ENCODE measurements at regions not wholly inside any gene's neighbourhood (a gene's known extent, or its start where the extent isn't known, plus 50 kb on each side); places are given as distances from the start of the nearest gene placed in this dataset.
"Not testable (repeated sequence)": the region's sequence is repeated elsewhere in the genome, so short reads cannot be mapped to it uniquely, and the experiment has no call there.

- no peak overlapping the region for H3K4me3 ChIP-seq (ENCODE audit: control insufficient read depth in 2 of 3, extremely low read depth in 1 of 3, insufficient read depth in 2 of 3, low read depth in 1 of 3, low read length in 3 of 3)
- H3K4me1 ChIP-seq (ENCODE audit: control insufficient read depth, extremely low read depth, insufficient read depth, low read length) = no peaks in the 10 kb centered on the region
- no peaks in the 10 kb centered on the region for H3K9me1 ChIP-seq (ENCODE audit: control insufficient read depth, extremely low read depth, insufficient read depth, low read length)
- H3K27ac ChIP-seq (ENCODE audit: control insufficient read depth, insufficient read depth, low read length) = no peak overlapping the region
- no peak overlapping the region for H3K9ac ChIP-seq (ENCODE audit: control insufficient read depth, extremely low read depth, insufficient read depth, low read length)
- H2AFZ ChIP-seq (ENCODE audit: control insufficient read depth, low read length) = no peak overlapping the region
- no peaks in the 10 kb centered on the region for H3K79me2 ChIP-seq (ENCODE audit: control insufficient read depth, insufficient read depth, low read length)
- DNase-seq (ENCODE audit: low read depth, low spot score) (no peak), FAIRE-seq (no peak)
- no peaks in the 10 kb centered on the region for H3K9me3 ChIP-seq (ENCODE audit: control insufficient read depth, low read depth, low read length)
- no peaks in the 10 kb centered on the region for H3K27me3 ChIP-seq (ENCODE audit: control insufficient read depth, extremely low read depth, insufficient read depth, low read length)
- dilution Hi-C loops (cut with MboI; ENCODE audit: extremely low pct_ligation_motif_present, low sequenced_read_pairs) = no loop called here
- H3K4me2 ChIP-seq (ENCODE audit: control insufficient read depth, extremely low read depth, insufficient read depth, low read depth, low read length) = no peak overlapping the region
- TF ChIP-seq CTCF (optimal IDR thresholded peaks at IDR 0.05 in 1 of 3, IDR thresholded peaks at IDR 0.05 in 1 of 3, conservative IDR thresholded peaks at IDR 0.05 in 1 of 3; ENCODE audit: extremely low read depth in 1 of 3, insufficient read depth in 2 of 3, low read length in 3 of 3) (no peak), EZH2 (IDR thresholded peaks at IDR 0.05; ENCODE audit: low read length) (no peak)
- H4K20me1 ChIP-seq (ENCODE audit: control insufficient read depth, extremely low read depth, insufficient read depth, low read length) = no peaks in the 10 kb centered on the region
- H3K36me3 ChIP-seq (ENCODE audit: control insufficient read depth in 2 of 2, extremely low read depth in 1 of 2, insufficient read depth in 2 of 2, low read length in 2 of 2) = no peaks in the 10 kb centered on the region
These were observed 174.4 kb upstream of the SPIN4 start for GRCh38 chrX:63525491-63525890.

DNA sequence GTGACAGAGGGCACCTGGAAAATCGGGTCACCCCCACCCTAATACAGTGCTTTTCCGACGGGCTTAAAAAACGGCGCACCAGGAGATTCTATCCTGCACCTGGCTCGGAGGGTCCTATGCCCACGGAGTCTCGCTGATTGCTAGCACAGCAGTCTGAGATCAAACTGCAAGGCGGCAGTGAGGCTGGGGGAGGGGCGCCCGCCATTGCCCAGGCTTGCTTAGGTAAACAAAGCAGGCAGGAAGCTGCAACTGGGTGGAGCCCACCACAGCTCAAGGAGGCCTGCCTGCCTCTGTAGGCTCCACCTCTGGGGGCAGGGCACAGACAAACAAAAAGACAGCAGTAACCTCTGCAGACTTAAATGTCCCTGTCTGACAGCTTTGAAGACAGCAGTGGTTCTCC is 168.2 kb upstream of the SPIN4 start:
- H3K36me3 ChIP-seq (ENCODE audit: control insufficient read depth in 2 of 2, extremely low read depth in 1 of 2, insufficient read depth in 2 of 2, low read length in 2 of 2); H3K4me3 ChIP-seq (ENCODE audit: control insufficient read depth in 2 of 3, extremely low read depth in 1 of 3, insufficient read depth in 2 of 3, low read depth in 1 of 3, low read length in 3 of 3); dilution Hi-C loops (cut with MboI; ENCODE audit: extremely low pct_ligation_motif_present, low sequenced_read_pairs); H3K9me1 ChIP-seq (ENCODE audit: control insufficient read depth, extremely low read depth, insufficient read depth, low read length); H3K4me2 ChIP-seq (ENCODE audit: control insufficient read depth, extremely low read depth, insufficient read depth, low read depth, low read length); H3K27ac ChIP-seq (ENCODE audit: control insufficient read depth, insufficient read depth, low read length); H3K27me3 ChIP-seq (ENCODE audit: control insufficient read depth, extremely low read depth, insufficient read depth, low read length); FAIRE-seq; DNase-seq (ENCODE audit: low read depth, low spot score); H3K4me1 ChIP-seq (ENCODE audit: control insufficient read depth, extremely low read depth, insufficient read depth, low read length); H3K79me2 ChIP-seq (ENCODE audit: control insufficient read depth, insufficient read depth, low read length); H3K9me3 ChIP-seq (ENCODE audit: control insufficient read depth, low read depth, low read length); H4K20me1 ChIP-seq (ENCODE audit: control insufficient read depth, extremely low read depth, insufficient read depth, low read length); H2AFZ ChIP-seq (ENCODE audit: control insufficient read depth, low read length); H3K9ac ChIP-seq (ENCODE audit: control insufficient read depth, extremely low read depth, insufficient read depth, low read length): not testable (repeated sequence)

- H3K27me3 ChIP-seq (ENCODE audit: control insufficient read depth, extremely low read depth, insufficient read depth, low read length) = no peaks in the 10 kb centered on the region
- no peak overlapping the region for H2AFZ ChIP-seq (ENCODE audit: control insufficient read depth, low read length)
- no peak overlapping the region for H3K4me3 ChIP-seq (ENCODE audit: control insufficient read depth in 2 of 3, extremely low read depth in 1 of 3, insufficient read depth in 2 of 3, low read depth in 1 of 3, low read length in 3 of 3)
- H4K20me1 ChIP-seq (ENCODE audit: control insufficient read depth, extremely low read depth, insufficient read depth, low read length) = no peaks in the 10 kb centered on the region
- no peaks in the 10 kb centered on the region for H3K79me2 ChIP-seq (ENCODE audit: control insufficient read depth, insufficient read depth, low read length)
- no peak overlapping the region for H3K4me2 ChIP-seq (ENCODE audit: control insufficient read depth, extremely low read depth, insufficient read depth, low read depth, low read length)
- FAIRE-seq (no peak), DNase-seq (ENCODE audit: low read depth, low spot score) (no peak)
- no peaks in the 10 kb centered on the region for H3K36me3 ChIP-seq (ENCODE audit: control insufficient read depth in 2 of 2, extremely low read depth in 1 of 2, insufficient read depth in 2 of 2, low read length in 2 of 2)
- no peaks in the 10 kb centered on the region for H3K9me3 ChIP-seq (ENCODE audit: control insufficient read depth, low read depth, low read length)
- dilution Hi-C loops (cut with MboI; ENCODE audit: extremely low pct_ligation_motif_present, low sequenced_read_pairs) = no loop called here
- no peaks in the 10 kb centered on the region for H3K9me1 ChIP-seq (ENCODE audit: control insufficient read depth, extremely low read depth, insufficient read depth, low read length)
- H3K4me1 ChIP-seq (ENCODE audit: control insufficient read depth, extremely low read depth, insufficient read depth, low read length) = no peaks in the 10 kb centered on the region
- TF ChIP-seq EZH2 (IDR thresholded peaks at IDR 0.05; ENCODE audit: low read length) (no peak), CTCF (optimal IDR thresholded peaks at IDR 0.05 in 1 of 3, IDR thresholded peaks at IDR 0.05 in 1 of 3, conservative IDR thresholded peaks at IDR 0.05 in 1 of 3; ENCODE audit: extremely low read depth in 1 of 3, insufficient read depth in 2 of 3, low read length in 3 of 3) (no peak)
- H3K9ac ChIP-seq (ENCODE audit: control insufficient read depth, extremely low read depth, insufficient read depth, low read length) = no peak overlapping the region
- no peak overlapping the region for H3K27ac ChIP-seq (ENCODE audit: control insufficient read depth, insufficient read depth, low read length)
These were observed 163.5 kb upstream of the SPIN4 start for GRCh38 chrX:63514569-63515080.
